ENCODE measurements at regions not wholly inside any gene's neighbourhood (a gene's known extent, or its start where the extent isn't known, plus 50 kb on each side); places are given as distances from the start of the nearest gene placed in this dataset.

DNA sequence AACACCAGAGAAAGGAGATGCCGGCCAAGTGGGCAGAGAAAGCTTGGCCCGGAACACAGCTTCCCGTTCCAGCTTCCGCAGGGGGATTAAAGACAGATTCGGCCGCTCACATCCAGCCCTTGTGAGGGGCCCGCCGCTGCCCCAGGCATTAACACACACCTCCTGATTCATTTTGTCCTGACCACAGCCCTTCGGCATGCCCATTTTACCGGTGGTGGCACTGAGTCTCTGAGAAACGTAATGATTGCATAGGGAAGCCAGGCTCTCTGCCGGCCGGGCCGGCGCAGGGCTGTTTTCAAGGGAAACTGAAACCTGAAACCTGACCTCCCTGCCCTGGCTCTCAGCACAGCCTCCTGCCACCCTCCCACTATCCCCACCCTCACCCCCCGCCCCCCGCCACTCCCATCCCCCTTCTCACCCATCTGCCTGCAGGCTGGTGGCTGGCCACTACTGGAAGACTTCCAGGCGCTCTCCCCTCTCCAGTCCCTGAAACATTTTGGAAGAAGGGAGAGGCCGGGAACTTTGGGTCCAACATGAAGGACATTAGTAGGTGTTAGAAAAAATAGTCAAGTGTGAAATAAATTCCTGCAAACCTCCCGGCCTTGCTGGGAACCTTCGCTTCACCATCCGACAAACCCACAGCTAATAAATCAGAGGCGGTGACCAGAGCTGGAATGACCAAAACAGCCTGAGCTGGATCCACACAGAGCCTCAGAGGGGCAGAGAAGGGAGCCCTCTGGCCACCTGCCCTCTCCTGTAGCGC, 83.5 kb upstream of the CUX1 start:
- no peak for TF ChIP-seq EZH2 (IDR thresholded peaks at IDR 0.05; ENCODE audit: insufficient read depth, poor library complexity, severe bottlenecking)
- TF ChIP-seq EZH2phosphoT487 (IDR thresholded peaks at IDR 0.05; ENCODE audit: insufficient read depth, low read depth): no peak
